NCI-H2171 (cell line): ENCODE measurements at regions not wholly inside any gene's neighbourhood (a gene's known extent, or its start where the extent isn't known, plus 50 kb on each side); places are given as distances from the start of the nearest gene placed in this dataset.
"Not testable (repeated sequence)": the region's sequence is repeated elsewhere in the genome, so short reads cannot be mapped to it uniquely, and the experiment has no call there.

Source experiments
- DNase-seq: peaks from one replicate; lab custom pipeline; 2025; lab: John Stamatoyannopoulos, UW

DNA sequence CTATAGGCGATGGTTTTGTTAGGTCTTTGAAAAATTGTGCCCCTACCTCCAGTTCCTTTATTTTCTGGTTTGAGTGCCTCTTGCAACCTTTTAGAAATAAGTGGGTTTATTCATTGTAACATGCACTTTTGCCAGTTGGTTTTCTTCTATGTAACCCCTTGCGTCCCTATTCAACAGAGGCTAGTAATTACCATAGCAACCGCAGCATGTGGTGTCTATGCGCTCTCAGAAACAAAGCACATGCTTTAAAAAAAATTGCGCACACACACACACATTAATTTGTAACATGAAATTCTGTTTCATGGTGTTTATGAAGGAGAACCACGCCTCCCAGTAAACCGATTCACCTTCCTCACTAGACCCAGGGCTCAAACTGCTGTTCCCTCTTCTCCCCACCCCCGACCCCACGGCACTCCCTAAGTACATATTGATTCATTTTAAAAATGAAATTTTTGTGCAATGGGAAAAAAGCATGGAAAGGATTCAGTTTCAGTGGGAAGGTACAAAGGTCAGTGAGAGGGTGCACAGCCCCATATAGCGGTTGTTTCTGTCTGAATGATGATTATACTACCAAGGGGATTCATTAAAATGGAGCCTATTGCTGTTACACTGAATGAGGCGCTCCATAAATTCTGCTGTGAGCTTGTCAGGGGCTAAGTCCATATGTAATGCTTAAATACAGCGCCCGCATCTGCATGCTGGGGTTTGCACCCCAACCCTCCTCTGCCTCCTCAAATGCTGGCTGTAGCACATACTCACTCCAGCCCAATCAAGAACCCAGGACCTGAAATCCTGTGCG is 206.9 kb downstream of the ICOS start:
- DNase-seq, result no peak

DNA sequence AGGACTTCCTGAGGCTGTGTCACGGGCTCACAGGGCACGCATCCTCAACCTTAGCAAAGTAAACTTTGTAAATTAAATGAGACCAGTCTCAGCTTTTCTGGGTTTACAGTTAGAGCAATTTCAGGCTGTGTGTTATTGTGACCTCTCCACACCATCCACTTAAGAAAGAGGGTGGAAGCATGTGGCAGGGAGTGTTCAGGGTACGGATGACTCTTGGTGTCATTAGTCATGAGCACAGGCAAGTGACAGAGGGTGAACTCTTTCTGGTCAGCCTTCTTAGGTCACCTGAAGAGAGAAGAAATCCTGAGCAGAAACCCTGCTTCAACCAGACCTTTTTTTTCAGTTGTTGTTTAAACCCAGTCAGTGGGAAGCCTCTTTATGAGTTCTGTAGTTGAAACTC is 207.9 kb downstream of the ICOS start:
- no peak for DNase-seq

DNA sequence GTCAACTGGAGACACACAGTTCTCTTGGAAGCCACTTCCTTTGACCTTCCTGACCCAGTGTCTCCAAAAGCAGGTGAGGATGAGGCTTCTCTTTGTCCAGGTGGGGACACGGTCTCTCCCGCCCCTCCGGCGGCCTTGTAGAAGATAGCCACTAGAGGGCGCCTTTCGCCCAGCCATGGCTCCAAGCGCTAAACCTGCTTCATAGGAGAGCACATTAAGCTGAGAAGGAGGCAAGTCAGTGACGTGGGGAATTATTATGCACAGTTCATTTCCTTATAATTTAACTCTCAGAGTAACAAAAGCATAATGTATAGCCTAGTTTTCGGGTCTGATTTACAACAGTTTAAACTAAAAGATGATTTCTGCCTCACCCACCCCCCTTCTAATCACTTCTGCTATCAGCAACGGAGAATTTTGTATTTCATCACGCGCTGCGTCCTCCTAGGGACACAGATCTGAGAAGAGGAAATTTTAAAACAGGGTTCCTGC is 208.7 kb downstream of the ICOS start:
- peak; percentile 64 for DNase-seq

DNA sequence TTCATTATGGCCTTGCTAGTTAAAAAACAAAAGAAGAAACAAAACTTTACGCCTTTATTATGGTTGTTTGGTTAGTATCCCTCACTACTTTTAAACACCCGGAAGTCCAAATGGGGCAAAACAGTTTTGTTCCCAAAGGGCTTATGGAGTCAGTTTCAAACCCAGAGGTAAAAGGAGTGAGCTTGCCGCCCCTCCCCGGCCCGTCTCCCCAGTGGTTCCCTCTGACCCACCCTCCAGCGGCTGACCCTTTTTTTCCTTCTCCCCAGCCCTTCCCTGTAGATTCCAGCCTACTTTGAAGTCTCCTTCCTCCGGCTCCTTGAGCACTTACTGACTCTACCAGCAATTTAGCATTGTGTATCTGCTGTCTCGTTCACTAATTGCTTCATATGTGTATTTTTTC is 209.2 kb downstream of the ICOS start:
- DNase-seq, result no peak

DNA sequence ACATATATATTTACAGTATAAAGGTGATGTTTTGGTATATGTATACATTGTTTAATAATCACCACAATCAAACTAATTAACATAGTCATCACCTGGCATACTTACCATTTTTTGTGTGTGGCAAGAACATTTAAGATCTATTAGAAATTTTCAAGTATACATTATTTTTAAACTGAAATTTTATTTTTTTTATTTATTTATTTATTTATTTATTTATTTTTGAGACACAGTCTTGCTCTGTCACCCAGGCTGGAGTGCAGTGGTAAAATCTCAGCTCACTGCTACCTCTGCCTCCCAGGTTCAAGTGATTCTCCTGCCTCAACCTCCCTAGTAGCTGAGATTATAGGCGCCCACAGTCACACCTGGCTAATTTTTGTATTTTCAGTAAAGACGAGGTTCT is 210.5 kb downstream of the ICOS start:
- DNase-seq, result not testable (repeated sequence)

DNA sequence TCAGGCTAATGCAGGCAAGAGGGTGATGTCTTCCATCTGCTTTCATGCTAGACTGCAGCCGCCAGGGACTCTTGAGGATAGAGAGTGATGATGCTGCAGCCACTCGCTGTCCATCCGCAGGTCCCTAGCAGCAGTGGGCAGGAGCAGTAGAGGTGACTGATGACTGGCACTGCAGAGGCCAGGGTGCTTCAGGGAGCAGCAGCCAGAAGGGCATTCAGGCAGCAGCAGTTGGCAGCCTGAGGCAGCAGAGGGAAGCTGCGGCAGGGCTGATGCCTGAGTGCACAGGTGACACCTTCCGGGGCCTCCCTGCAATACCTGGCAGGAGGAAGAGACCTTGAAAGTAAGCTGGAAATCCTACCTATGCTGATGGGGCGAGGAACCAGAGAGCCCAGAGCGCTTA is 214.2 kb downstream of the ICOS start:
- peak; percentile 29 for DNase-seq

DNA sequence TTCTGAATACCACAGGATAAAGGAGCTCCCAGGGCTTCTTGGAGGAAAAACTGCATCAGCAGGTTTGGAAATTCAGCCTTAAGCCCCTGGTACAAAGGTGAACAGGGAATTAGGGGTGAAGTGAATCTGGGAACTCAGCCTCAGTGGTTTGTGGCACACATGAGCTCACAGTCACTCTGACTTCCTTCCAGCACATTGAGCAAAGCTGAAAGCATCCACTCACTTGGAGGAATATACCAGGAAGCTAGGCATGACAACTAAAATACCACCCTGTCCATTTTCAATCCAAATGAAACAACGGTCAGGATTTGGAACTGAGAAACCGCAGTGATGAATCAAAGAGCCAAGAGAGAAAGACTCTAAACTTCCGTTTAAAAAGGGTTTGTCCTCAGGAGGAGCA is 216.1 kb downstream of the ICOS start:
- DNase-seq, result no peak

DNA sequence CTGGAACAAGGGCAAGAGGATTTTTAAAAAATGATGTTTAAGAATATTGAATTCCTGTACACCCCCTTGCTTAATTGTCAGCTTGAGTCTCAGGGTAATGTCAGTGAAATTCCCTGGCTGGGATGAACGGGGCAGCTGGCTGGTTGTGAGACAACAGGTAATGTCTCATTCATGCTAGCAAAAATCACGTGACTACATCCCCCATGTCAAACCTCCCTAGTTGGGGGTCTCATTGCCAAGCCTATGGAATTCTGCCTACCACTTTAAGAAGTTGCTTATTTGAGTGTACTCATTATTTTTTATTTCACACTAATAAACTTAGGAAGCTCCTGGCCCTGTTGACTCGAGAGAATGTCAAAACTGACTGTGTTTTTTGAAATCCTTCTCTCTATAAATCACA is 218.3 kb downstream of the ICOS start:
- no peak for DNase-seq

DNA sequence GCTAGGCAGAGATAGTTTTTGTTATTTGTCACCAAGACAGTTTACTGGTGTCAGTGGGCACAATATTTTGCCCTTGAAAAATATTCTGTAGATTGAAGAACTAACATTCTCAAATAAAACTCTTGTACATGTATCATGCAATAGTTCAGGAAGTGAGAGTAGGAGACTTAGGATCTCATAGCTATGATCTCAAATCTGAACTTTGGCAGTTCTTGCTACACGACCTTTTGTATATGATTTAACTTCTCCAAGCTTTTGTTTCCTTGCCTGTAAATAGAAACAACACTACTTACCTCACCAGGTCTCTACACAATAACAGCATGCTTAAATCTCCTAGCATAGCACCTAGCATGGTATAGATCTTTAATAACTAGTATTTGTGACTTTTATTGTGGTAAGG is 219.9 kb downstream of the ICOS start:
- DNase-seq, result no peak

DNA sequence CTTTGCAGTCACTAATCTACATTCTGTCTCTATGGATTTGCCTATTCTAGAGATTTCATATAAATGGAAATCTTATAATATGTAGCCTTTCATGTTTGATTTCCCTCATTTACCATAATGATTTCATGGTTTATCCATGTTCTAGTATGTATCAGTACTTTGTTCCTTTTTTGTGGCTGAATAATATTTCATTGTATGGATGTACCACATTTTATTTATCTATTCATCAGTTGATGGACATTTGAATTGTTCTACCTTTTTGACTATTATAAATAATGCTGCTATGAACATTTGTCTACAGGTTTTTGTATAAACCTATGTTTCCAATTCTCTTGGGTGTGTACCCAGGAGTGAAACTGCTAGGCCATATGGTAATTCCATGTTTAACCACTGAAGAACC is 221.1 kb downstream of the ICOS start:
- no peak for DNase-seq

DNA sequence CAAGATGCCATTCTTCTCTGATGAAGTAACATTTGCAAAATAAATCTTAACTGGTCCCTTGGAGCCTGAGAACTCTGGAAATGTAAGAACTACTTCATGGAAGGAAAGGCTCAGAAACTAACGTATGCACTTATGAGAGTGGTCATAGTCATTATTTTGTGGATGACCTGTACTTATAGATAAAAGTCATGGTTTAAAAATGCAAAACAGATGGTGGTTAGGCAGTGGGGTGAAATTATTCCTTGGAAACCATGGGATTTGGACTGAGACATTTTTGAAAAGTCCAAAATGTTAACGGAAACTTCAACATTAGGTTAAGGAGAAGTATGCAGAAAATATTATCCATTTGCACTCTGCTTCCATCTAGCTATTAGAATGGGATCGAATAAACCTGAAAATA is 223.0 kb downstream of the ICOS start:
- DNase-seq, result no peak

DNA sequence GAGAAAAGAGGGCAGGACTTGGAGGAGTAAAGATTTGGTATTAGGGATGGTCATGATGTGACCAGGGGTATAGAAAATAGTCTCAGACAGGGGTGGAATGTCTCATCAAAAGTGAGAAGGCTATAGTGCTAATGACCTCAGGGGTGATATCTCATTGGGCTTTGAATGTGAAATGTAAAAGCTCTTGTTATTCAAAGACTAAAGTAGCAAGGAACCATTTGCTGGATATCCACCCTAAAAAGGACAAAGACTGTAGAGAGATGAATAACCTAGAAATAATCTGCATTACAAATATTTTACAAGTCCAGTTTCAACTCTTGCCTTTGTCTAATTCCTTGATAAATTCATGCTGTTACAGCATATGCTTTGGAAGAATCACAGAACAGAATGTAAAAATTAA is 224.4 kb downstream of the ICOS start:
- DNase-seq, result no peak

DNA sequence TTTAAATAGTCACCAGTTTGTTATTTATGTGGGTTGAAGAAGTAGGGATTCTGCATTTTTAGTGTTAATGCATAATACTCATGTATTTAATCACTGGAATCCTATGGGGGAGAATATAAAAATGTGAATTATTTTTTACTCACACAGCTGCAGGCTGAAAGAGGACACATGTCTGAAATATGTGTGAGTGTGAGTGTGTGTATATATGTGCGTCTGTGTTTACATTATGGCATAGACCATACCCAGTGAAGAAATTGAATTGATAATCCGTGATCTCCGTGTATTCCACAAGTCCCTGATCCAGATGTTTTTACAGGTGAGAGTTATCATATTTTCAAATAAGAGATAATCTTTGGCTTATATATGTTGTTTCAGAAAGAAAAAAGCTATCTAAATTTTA is 225.3 kb downstream of the ICOS start:
- no peak for DNase-seq

DNA sequence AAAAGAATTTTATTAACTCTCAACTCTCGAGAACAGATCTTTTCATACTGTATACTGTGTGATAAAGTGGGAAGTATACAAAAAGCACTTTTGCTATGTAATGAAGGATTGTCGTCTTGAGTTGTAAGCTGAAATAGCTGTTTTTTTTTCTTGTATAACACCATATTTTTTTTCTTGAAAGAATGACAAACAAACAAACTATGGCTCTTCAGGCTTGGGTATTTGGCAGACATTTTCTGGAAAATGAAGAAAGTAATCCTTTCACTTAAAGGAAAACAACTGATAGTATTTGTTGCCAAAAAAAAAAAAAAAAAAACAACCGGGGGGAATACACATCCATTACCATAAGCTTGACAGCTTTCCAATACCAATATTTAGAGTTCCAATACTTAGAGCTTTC is 230.4 kb downstream of the ICOS start:
- DNase-seq, result no peak

DNA sequence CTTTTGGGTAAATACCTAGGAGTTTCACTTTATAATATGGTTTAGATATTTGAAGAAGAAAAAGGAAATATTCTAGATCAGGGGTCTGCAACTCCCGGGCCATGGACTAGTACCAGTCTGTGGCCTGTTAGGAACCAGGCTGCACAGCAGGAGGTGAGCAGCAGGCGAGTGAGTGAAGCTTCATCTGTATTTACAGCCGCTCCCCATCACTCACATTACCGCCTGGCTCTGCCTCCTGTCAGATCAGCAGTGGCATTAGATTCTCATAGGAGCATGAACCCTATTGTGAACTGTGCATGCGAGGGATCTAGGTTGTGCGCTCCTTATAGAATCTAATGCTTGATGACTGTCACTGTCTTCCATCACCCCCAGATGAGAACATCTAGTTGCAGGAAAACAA is 231.1 kb downstream of the ICOS start:
- DNase-seq, result not testable (repeated sequence)

DNA sequence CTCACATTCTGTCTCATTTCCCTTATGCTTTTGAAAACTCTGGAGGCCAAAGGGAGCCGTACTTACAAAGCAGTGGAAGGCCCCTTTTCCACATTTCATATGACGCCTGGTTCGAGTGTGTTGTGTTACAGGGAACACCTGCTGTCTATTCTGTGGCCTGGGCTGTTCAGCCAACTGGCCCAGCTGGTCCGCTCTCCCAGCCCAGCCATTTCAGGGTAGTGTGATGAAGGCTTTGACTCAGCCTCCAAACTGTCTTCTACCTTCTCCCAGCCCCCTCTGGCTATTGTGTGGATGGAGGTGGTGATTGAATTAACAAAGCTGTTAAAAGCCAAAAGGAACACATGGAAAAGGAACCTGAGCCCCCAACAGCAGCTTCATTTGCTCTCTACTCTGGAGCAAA is 233.8 kb downstream of the ICOS start:
- no peak for DNase-seq

DNA sequence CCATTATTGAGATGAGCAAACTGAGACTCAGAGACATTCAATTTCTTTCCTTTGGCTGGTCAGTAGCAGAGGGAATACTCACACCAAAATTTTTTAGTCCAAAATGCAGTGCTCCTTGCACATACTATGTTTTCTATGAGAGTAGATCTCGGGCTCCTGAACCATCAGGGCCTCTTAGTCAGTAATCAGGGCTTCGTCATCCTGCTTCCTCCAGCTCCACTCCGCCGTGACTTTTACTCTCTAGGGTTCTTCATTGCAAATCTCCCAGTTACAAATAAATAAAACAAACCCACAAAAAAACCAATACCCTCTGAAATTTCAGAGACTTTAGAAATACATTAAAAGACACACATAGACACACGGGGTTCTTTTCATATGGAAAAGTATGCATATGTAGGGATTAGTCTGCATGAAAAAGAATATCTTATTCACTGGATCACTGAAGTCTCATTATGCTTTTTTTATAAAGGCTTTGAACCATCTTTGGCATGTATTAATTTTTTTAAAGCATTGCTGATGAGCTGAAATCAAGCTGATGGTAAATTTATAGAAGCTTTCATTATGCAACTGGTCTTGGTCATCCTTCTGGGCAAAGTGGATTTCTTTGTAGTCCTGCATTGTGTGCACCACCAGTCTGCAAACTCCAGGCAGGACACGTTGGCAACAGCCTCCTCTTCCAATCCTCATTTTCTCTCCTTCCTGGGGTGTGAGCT is 235.0 kb downstream of the ICOS start:
- DNase-seq, result no peak

DNA sequence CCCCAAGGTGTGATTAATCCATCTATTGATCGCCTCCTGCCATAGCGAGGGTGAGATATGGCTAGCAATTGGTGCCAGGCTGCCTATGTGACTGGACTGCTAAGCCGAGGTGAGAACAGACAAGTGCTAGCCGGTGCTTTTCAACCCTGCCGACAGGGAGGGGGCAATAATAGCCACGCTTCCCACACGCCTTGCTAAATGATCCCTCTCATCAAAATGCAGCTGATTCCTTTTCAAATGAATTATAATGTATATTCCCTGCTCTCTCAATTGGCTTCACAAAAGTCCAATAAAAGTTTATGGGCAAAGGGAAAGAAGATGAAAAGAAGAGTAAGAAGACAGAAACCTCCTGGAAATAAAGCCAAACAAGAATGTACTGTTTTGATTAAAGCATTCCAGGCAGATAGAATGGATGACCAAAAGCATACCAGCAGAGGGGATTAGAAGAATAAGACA is 235.6 kb downstream of the ICOS start:
- no peak for DNase-seq

DNA sequence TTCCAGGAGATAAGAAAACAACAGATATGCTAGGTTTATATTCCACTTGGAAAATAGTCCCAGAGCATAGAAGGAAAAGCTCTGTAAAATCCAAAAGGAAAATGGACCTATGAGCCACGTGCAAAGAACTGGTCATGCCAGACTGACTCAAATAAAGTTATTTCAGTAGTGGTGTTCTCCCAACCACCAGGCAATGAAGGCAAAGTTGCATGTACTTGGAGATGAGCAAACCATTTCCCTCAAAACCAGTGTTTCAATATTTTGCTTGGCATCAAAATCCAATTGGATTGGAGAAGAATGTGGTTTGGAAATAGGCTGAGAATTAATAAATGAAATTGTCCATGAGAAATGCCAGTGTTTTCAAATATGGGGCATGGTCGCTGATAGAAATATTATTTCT is 237.5 kb downstream of the ICOS start:
- no peak for DNase-seq

DNA sequence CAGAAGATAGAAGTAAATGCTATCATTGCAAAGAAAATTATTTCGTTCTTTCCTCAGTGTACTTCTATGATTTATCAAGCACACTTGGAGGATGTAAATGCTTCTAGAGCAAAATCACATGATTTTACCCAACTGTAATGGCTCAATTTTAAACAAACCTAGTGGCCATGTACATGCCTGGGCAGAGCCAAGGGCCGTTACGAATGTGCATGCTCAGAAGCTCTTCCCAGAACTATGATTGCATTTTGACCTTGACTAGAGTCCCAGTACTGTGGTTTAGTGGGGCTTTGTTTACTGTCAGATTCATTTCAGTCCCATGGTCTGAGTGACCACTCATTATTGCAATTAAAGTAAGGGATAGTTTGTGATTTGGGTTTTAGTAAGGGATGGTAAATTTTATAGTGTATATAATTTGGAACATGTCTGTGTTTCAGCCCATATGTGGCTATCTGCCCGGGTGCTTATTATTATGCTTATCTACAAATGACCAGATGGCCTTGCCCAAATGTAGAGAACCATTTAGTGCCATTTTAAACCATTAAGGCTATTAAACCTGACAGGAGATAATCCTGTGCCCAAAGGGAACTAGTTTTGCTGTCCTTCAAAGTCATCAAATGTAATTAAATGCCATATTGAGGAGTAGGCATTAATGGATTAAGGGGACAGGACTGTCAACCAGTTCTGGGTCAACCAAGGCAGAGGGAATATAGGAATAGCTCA is 239.1 kb downstream of the ICOS start:
- no peak for DNase-seq

DNA sequence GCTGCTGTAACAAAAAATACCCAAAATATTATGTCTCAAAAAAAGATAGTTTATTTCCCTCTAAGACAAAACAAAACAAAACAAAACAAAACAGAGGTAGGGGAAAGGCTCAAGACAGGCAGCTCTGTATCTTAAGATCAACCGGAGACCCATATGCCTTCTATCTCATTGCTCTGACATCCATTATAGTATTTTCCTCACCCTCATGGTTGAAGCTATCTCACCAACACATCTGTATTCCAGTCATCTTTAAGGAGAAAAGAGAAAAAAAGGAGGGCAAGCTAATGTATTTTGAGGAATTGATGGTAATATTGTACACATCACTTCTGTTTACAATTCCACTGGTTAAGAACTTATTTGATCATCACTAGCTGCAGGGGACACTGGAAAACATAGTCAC is 239.7 kb downstream of the ICOS start:
- no peak for DNase-seq

DNA sequence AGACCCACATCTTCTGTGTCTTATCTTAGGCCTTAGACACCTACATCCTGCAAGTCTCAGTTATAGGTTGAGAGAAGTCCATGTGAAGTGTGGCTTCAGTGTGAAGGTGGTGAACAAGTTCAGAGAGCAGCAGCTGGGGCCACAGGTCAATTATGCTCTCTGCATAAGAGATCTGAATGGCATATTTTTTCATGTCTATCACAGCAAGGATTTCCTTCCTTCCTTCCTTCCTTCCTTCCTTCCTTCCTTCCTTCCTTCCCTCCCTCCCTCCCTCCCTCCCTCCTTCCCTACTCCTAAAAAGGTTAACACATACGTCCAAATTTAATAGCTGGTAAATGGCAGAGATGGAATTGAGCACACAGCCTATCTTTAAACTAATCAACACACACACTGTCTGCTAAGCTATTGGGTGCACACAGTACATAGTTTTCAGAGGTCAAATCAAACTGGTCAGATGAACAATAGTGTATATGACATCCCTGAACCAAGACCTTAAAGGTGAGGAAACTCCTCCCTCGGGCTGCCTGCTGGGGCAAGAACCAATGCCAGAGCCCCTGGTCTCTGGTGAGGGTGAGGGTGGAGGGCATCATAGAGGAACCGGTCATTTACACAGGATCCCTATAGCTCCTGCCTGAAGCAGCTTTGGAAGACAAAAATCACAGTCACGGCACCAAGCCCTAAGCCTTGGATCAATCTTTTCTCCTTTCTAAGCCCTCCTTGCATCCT is 240.9 kb downstream of the ICOS start:
- no peak for DNase-seq
